ENCODE measurements at regions not wholly inside any gene's neighbourhood (a gene's known extent, or its start where the extent isn't known, plus 50 kb on each side); places are given as distances from the start of the nearest gene placed in this dataset.

DNA sequence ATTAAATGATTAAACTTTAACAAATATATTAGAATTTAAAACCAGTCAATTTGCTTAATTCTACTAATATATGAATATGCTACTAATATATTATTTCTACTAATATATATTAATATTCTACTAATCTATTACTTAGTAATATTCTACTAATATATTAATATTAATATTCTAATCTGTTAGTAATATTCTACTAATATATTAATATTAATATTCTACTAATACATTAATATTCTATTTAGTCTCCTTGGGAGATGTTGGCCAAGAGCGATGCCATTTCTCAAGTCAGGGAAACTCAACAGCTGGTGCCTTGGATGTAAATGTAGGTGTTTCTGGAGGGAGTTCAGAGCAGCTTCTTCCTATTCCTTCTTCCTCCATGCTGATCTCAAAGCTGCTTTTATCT is 259.2 kb upstream of the TMTC4 start:
- H3K27me3 Mint-ChIP-seq, result no peaks in the 10 kb centered on the region
- no peak overlapping the region for H3K27ac Mint-ChIP-seq
- TF ChIP-seq, protein P1, sequence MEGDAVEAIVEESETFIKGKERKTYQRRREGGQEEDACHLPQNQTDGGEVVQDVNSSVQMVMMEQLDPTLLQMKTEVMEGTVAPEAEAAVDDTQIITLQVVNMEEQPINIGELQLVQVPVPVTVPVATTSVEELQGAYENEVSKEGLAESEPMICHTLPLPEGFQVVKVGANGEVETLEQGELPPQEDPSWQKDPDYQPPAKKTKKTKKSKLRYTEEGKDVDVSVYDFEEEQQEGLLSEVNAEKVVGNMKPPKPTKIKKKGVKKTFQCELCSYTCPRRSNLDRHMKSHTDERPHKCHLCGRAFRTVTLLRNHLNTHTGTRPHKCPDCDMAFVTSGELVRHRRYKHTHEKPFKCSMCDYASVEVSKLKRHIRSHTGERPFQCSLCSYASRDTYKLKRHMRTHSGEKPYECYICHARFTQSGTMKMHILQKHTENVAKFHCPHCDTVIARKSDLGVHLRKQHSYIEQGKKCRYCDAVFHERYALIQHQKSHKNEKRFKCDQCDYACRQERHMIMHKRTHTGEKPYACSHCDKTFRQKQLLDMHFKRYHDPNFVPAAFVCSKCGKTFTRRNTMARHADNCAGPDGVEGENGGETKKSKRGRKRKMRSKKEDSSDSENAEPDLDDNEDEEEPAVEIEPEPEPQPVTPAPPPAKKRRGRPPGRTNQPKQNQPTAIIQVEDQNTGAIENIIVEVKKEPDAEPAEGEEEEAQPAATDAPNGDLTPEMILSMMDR (conservative IDR thresholded peaks at IDR 0.05), result no peak
- no peak for DNase-seq (ENCODE audit: extremely low spot score, unreplicated experiment)
- no peaks in the 10 kb centered on the region for H3K36me3 Mint-ChIP-seq
- no peaks in the 10 kb centered on the region for H3K9me3 Mint-ChIP-seq
- H3K4me1 Mint-ChIP-seq (ENCODE audit: unreplicated experiment), result no peaks in the 10 kb centered on the region
- no peak overlapping the region for H3K4me3 Mint-ChIP-seq

- TF ChIP-seq, protein P1 (conservative IDR thresholded peaks at IDR 0.05), result no peak
- DNase-seq (ENCODE audit: extremely low spot score, unreplicated experiment), result no peak
- Mint-ChIP-seq H3K9me3 (no peaks in the 10 kb centered on the region), H3K4me3 (no peak overlapping the region), H3K27ac (no peak overlapping the region), H3K27me3 (no peaks in the 10 kb centered on the region), H3K36me3 (no peaks in the 10 kb centered on the region), H3K4me1 (ENCODE audit: unreplicated experiment) (peaks cover 6% of the 10 kb centered on the region)
Measured at GRCh38 chr13:100922599-100922998, 248.0 kb upstream of the TMTC4 start.

DNA sequence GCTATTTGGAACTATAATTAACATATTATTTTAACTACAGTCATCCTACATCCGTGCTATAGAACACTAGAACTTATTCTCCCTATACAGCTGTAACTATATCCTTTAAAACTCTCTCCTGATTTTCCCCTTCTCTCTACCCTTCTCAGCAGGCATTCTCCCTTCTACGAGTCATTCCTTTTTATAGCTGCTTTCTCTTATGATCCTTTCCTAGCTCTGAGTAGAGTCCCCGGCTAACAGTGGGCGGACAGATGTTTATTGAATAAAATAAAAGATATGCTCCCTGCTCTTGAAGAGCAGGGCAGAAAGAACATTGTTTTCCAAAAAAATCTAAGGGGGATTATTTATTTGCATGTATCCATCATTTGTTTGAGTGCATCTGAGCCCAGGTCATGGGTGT is 246.5 kb upstream of the TMTC4 start:
- no peaks in the 10 kb centered on the region for H3K9me3 Mint-ChIP-seq
- H3K36me3 Mint-ChIP-seq, result no peaks in the 10 kb centered on the region
- peaks cover 6% of the 10 kb centered on the region for H3K4me1 Mint-ChIP-seq (ENCODE audit: unreplicated experiment)
- TF ChIP-seq, protein P1 (conservative IDR thresholded peaks at IDR 0.05), result no peak
- no peak overlapping the region for H3K27ac Mint-ChIP-seq
- H3K4me3 Mint-ChIP-seq, result no peak overlapping the region
- H3K27me3 Mint-ChIP-seq, result no peaks in the 10 kb centered on the region
- DNase-seq (ENCODE audit: extremely low spot score, unreplicated experiment), result no peak

- H3K27ac Mint-ChIP-seq, result no peak overlapping the region
- no peak overlapping the region for H3K4me3 Mint-ChIP-seq
- H3K27me3 Mint-ChIP-seq, result no peaks in the 10 kb centered on the region
- no peak for DNase-seq (ENCODE audit: extremely low spot score, unreplicated experiment)
- peaks cover 6% of the 10 kb centered on the region for H3K4me1 Mint-ChIP-seq (ENCODE audit: unreplicated experiment)
- TF ChIP-seq, protein P1 (conservative IDR thresholded peaks at IDR 0.05), result no peak
- H3K9me3 Mint-ChIP-seq, result peaks cover 14% of the 10 kb centered on the region
- no peaks in the 10 kb centered on the region for H3K36me3 Mint-ChIP-seq
Measured at GRCh38 chr13:100917011-100917410, 242.4 kb upstream of the TMTC4 start.

GRCh38 chr13:100913143-100913542 is 238.5 kb upstream of the TMTC4 start:
- H3K4me1 Mint-ChIP-seq (ENCODE audit: unreplicated experiment), result no peaks in the 10 kb centered on the region
- H3K27ac Mint-ChIP-seq, result no peak overlapping the region
- no peak overlapping the region for H3K4me3 Mint-ChIP-seq
- peaks cover 14% of the 10 kb centered on the region for H3K9me3 Mint-ChIP-seq
- DNase-seq (ENCODE audit: extremely low spot score, unreplicated experiment), result no peak
- TF ChIP-seq, protein P1 (conservative IDR thresholded peaks at IDR 0.05), result no peak
- no peaks in the 10 kb centered on the region for H3K36me3 Mint-ChIP-seq
- peaks cover 4% of the 10 kb centered on the region for H3K27me3 Mint-ChIP-seq
